Astrocyte of the cerebellum (primary cell): ENCODE measurements at regions not wholly inside any gene's neighbourhood (a gene's known extent, or its start where the extent isn't known, plus 50 kb on each side); places are given as distances from the start of the nearest gene placed in this dataset.

Experiments used
- DNase-seq: peaks from one replicate; pipeline ENCODE4 v3.0.0-alpha.2; 2011; ENCODE audit warnings: low read depth
- H3K4me3 ChIP-seq: 2 replicates; pipeline ENCODE4 v1.5.1; 2011; ENCODE audit warnings: mild to moderate bottlenecking, low read depth, low read length, moderate library complexity
- CTCF ChIP-seq: IDR thresholded peaks from 2 replicates; pipeline ENCODE4 v1.5.1; 2012; ENCODE audit warnings: low read length, low read depth, moderate library complexity, mild to moderate bottlenecking; ENCODE audit errors: missing control alignments
- in situ Hi-C: cut with HindIII; loops from 2 replicates; pipeline ENCODE4 v1.10.0; 2017; ENCODE audit warnings: low sequenced_read_pairs

- DNase-seq: no peak
- no peak overlapping the region for H3K4me3 ChIP-seq
- no peak for TF ChIP-seq CTCF
- in situ Hi-C loops: no loop called here
These were observed 90.3 kb upstream of the DUSP10 start for GRCh38 chr1:221832151-221832550.

- in situ Hi-C loops: no loop called here
- no peak overlapping the region for H3K4me3 ChIP-seq
- TF ChIP-seq CTCF: no peak
- DNase-seq: peak; percentile 79
These were observed 87.6 kb upstream of the DUSP10 start for GRCh38 chr1:221829327-221830015.

GRCh38 chr1:221827307-221827642 lies 85.4 kb upstream of the DUSP10 start:
- no peak for DNase-seq
- no peak overlapping the region for H3K4me3 ChIP-seq
- TF ChIP-seq CTCF: no peak
- in situ Hi-C loops: no loop called here

GRCh38 chr1:221824909-221825308 lies 83.0 kb upstream of the DUSP10 start:
- no peak for TF ChIP-seq CTCF
- in situ Hi-C loops: no loop called here
- H3K4me3 ChIP-seq: no peak overlapping the region
- no peak for DNase-seq

- no peak overlapping the region for H3K4me3 ChIP-seq
- in situ Hi-C loops: no loop called here
- DNase-seq: peak; percentile 75
- TF ChIP-seq CTCF: no peak
These were observed 82.1 kb upstream of the DUSP10 start for GRCh38 chr1:221824025-221824424.

GRCh38 chr1:221823561-221823960 lies 81.7 kb upstream of the DUSP10 start:
- no peak for TF ChIP-seq CTCF

GRCh38 chr1:221823149-221823548 lies 81.3 kb upstream of the DUSP10 start:
- in situ Hi-C loops: no loop called here
- TF ChIP-seq CTCF: no peak
- H3K4me3 ChIP-seq: no peak overlapping the region
- DNase-seq: no peak

More at GRCh38 chr1:221823561-221823960, 81.7 kb upstream of the DUSP10 start:
- in situ Hi-C loops: no loop called here
- no peak for DNase-seq
- no peak overlapping the region for H3K4me3 ChIP-seq
